ENCODE measurements at regions not wholly inside any gene's neighbourhood (a gene's known extent, or its start where the extent isn't known, plus 50 kb on each side); places are given as distances from the start of the nearest gene placed in this dataset.
"Not testable (repeated sequence)": the region's sequence is repeated elsewhere in the genome, so short reads cannot be mapped to it uniquely, and the experiment has no call there.

DNA sequence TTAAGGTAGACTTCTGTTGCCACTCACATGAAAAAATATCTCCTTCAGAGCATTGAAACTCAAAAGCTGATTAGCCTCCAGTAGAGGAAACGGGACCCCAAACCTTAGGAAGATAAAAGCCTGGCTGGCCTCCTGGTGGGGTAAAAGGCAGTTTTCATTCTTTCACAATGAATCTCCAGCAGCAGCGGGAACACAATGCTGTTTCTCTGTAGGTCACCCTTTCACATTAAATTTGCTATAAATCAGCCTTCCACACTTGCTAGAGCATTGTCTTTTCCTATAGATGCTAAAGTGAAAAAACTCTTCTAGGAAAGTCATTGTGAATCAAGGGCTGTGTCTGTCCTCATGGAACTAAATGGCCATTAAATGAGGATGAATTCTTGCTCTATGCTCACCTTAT, 207.3 kb upstream of the MAGEB2 start:
- ATAC-seq (no peak), DNase-seq (no peak)
- no peaks in the 10 kb centered on the region for H3K4me1 ChIP-seq
- H3K27me3 ChIP-seq, result no peaks in the 10 kb centered on the region
- H3K27ac ChIP-seq, result no peak overlapping the region
- H3K36me3 ChIP-seq, result no peaks in the 10 kb centered on the region
- H3K4me3 ChIP-seq, result no peak overlapping the region
- TF ChIP-seq, protein P1, sequence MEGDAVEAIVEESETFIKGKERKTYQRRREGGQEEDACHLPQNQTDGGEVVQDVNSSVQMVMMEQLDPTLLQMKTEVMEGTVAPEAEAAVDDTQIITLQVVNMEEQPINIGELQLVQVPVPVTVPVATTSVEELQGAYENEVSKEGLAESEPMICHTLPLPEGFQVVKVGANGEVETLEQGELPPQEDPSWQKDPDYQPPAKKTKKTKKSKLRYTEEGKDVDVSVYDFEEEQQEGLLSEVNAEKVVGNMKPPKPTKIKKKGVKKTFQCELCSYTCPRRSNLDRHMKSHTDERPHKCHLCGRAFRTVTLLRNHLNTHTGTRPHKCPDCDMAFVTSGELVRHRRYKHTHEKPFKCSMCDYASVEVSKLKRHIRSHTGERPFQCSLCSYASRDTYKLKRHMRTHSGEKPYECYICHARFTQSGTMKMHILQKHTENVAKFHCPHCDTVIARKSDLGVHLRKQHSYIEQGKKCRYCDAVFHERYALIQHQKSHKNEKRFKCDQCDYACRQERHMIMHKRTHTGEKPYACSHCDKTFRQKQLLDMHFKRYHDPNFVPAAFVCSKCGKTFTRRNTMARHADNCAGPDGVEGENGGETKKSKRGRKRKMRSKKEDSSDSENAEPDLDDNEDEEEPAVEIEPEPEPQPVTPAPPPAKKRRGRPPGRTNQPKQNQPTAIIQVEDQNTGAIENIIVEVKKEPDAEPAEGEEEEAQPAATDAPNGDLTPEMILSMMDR (IDR thresholded peaks at IDR 0.05), result no peak
- H3K9me3 ChIP-seq, result no peaks in the 10 kb centered on the region
- intact Hi-C loops (cut with DNase I), result no loop called here

DNA sequence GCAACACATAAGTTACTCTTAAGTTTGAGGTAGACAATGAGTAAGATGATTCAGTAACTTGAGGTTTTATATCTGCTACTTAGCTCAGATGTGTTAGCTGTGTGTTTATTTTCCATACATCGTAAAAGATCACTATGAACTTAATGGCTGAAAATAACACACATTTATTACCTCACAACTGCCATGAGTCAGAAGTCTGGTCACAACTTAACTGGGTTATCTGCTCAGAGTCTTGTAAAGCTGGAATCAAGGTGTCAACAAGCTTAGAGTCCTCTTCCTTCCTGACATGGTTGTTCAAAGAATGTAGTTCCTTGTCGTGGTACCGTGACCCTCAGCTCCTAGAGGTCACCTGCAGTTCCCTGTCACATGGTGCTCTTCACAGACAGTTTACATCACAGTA, 204.9 kb upstream of the MAGEB2 start:
- TF ChIP-seq, protein P1 (IDR thresholded peaks at IDR 0.05), result no peak
- no peaks in the 10 kb centered on the region for H3K4me1 ChIP-seq
- no peaks in the 10 kb centered on the region for H3K9me3 ChIP-seq
- no peaks in the 10 kb centered on the region for H3K27me3 ChIP-seq
- intact Hi-C loops (cut with DNase I), result no loop called here
- DNase-seq (no peak), ATAC-seq (no peak)
- H3K36me3 ChIP-seq, result no peaks in the 10 kb centered on the region
- H3K4me3 ChIP-seq, result no peak overlapping the region
- no peak overlapping the region for H3K27ac ChIP-seq

DNA sequence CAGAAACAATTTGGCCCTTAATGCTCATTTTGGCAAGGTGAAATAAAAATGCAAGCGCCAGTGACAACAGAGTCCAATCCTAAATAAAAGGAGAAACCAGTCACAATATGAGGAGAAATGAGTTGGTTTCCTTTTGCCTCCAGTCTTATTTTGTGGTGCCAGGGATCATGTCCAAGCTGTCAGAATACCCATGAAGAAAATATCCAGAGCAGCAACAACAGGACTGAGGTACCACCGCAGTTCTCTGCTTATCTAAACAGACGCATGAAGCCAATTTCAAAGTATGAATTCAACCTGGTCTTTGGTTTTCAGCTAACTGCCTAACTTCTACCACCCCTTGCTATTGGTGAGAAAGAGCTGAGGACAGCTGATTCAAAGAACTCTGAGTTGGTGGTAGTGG, 199.9 kb upstream of the MAGEB2 start:
- TF ChIP-seq, protein P1 (IDR thresholded peaks at IDR 0.05), result no peak
- DNase-seq (no peak), ATAC-seq (no peak)
- intact Hi-C loops (cut with DNase I), result no loop called here
- Histone ChIP-seq H3K4me1 (no peaks in the 10 kb centered on the region), H3K27ac (no peak overlapping the region), H3K9me3 (no peaks in the 10 kb centered on the region), H3K36me3 (no peaks in the 10 kb centered on the region), H3K27me3 (no peaks in the 10 kb centered on the region), H3K4me3 (no peak overlapping the region)

DNA sequence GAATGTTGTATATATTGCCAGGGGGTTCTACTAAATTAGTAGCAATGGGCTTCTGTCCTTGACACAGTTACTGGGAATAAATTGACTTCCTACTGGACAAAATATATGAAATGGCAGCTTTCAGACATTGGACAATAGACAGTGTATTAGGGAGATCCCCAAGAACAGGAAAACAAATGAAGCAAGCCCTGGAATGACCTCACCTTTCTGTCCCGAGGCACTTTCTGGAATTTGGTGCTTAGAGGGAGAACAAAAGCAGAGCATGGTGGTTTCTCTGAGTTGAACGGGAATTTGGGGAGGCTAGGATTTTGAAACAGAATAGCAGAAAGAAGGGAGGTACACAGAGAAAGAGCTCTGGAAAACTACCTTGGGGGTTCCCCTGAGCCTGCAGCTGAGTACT, 187.7 kb upstream of the MAGEB2 start:
- no peak for ATAC-seq
- intact Hi-C loops (cut with DNase I), result no loop called here

DNA sequence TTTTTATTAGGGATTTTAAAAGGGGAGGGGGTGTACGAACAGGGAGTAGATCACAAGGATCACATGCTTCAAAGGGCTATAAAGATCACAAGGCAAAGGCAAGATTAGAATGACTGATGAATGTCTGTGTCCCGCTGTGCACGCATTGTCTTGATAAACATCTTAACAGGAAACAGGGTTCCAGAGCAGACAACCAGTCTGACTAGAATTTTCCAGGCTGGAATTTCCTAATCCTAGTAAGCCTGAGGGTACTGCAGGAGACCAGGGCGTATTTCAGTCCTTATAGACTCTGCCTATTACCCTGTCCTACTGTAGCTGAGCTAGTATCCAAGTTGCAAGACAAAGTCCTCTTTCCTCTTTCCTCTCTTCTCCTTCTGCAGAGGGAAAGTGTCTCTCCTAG, 179.0 kb upstream of the MAGEB2 start:
- H3K36me3 ChIP-seq; intact Hi-C loops (cut with DNase I); H3K27ac ChIP-seq; DNase-seq; H3K4me1 ChIP-seq; H3K9me3 ChIP-seq; ATAC-seq; H3K4me3 ChIP-seq; H3K27me3 ChIP-seq: not testable (repeated sequence)

More for the DNA sequence above, 187.7 kb upstream of the MAGEB2 start:
- no peak for DNase-seq
- Histone ChIP-seq H3K36me3 (no peaks in the 10 kb centered on the region), H3K4me3 (no peak overlapping the region), H3K27me3 (no peaks in the 10 kb centered on the region), H3K4me1 (no peaks in the 10 kb centered on the region), H3K9me3 (no peaks in the 10 kb centered on the region), H3K27ac (no peak overlapping the region)
- TF ChIP-seq, protein P1 (IDR thresholded peaks at IDR 0.05), result no peak

DNA sequence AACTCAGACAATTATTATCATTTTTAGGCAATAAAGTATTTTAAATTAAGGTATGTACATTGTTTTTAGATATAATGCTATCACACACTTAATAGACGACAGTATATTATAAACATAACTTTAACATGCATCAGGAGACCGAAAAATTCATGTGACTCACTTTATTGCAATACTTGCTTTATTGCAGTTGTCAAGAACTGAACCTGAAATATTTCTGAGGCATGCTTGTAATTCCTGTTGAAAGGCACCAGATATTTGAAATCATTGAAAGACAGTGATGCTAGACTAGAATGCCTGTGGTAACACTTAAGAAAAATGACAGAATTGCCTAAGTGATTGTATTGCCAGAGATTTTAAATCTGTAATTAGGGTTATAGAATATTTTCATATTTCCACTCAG, 175.6 kb upstream of the MAGEB2 start:
- Histone ChIP-seq H3K4me1 (no peaks in the 10 kb centered on the region), H3K27ac (no peak overlapping the region), H3K27me3 (no peaks in the 10 kb centered on the region), H3K36me3 (no peaks in the 10 kb centered on the region), H3K9me3 (peaks cover 0 to 2% of the 10 kb centered on the region in 2 donors), H3K4me3 (no peak overlapping the region)
- intact Hi-C loops (cut with DNase I), result no loop called here
- DNase-seq (no peak), ATAC-seq (no peak)
- TF ChIP-seq, protein P1 (IDR thresholded peaks at IDR 0.05), result no peak

Data from left lung (tissue), 4 donors.